Left colon (tissue), 2 donors: ENCODE measurements at regions not wholly inside any gene's neighbourhood (a gene's known extent, or its start where the extent isn't known, plus 50 kb on each side); places are given as distances from the start of the nearest gene placed in this dataset.

Experiments
- ATAC-seq: fragments of 200-7000 bp; cut with Tn5 transposase; one replicate; pipeline ENCODE4 v1.9.1; 2020; ENCODE audit warnings: mild to moderate bottlenecking, moderate library complexity
- DNase-seq, 2 donors: peaks; one replicate each; pipeline ENCODE4 v3.0.0-alpha.2; 2020
- intact Hi-C, 2 donors: fragments of 100-400 bp; cut with DNase I in 1 of 2; cut with micrococcal nuclease in 1 of 2; formaldehyde crosslinking; loops; one replicate each; pipeline versions ENCODE4 v1.11.2 to v1.14.0; 2022; cut with DNase I, micrococcal nuclease
- donor health status: DM: no; HTN: no; CAD: no.
- donor health status: DM: yes; HTN: yes; CAD: no.

DNA sequence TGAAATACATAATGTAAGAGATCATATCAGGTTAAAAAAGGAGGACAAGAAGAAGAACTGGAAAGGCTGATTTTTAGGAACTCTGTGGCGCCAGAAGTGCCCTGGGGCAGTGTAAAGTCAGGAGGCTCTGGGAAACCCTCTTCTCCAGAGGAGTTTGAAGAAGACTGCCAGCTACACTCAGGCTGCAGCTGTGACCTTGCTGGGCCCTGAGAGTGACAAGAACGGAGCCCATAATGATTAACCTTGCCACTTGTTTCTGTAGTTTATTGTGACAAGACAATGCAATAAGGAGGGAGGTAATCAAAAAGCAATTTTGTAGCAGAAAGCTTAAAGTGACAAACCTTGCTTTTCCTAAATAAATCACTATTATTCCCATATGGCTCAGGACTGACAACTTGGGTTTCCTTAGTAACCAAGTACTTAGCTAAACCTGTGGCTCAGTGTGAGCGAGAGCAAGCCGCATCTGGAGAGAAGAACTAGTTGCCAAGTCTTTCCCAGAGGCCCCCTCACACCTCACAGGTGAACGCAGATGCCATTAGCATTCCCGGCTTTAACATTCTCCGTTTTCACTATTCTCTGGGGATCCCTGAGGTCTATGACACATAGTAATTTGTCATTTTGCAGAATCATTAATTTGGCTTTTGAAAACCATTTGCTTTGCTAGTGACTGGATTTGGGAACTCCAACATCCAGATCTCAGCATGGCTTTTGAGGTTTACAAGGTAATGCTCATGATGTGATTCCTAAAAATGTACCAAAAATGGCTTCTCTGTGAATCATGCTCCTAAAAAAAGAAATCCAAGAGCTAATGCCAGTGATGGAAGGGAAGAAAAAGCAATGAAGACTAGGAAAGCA lies 115.9 kb downstream of the OMA1 start:
- intact Hi-C loops, result no loop called here
- no peak for ATAC-seq
- no peak for DNase-seq

DNA sequence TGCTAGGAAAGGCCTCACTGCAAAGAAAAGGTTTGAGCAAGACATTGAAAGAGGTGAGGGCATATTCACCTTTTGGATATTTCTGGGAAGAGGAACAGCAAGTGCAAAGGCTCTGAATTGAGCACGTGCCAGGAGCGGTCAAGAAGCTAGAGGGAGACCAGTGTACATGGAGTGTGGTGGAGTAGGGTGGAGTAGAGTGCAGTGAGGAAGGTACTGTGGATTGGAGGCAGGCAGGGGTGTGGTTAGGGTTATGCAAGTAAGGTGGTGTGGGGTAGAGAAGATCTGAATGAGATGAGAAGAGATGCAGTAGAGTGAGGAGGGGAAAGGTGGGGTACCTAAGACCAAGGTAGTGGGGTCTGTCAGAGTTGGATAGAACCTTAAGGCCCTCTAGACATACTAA lies 119.6 kb downstream of the OMA1 start:
- ATAC-seq, result peak; percentile 96
- intact Hi-C loops, result no loop called here
- peak in 1 of 2 donors; percentile 16 for DNase-seq

DNA sequence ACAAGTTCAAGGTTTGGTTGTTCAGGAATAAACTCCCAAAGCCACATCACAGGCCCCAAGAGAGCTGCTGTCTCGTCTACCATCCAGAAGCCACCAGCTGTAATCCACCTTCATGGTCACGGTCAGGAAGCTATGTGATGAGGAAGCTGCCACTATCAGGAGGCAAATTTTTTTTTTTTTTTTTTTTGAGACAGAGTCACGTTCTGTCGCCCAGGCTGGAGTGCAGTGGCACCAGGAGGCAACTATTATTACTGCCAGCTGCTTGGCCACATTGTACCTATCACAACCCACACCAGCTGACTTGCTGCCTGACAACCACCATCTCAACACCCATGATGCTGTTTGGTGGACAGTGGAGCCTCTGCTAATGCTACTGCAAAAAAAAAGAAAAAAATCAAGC lies 124.1 kb downstream of the OMA1 start:
- DNase-seq (no peak), ATAC-seq (no peak)
- intact Hi-C loops, result no loop called here

DNA sequence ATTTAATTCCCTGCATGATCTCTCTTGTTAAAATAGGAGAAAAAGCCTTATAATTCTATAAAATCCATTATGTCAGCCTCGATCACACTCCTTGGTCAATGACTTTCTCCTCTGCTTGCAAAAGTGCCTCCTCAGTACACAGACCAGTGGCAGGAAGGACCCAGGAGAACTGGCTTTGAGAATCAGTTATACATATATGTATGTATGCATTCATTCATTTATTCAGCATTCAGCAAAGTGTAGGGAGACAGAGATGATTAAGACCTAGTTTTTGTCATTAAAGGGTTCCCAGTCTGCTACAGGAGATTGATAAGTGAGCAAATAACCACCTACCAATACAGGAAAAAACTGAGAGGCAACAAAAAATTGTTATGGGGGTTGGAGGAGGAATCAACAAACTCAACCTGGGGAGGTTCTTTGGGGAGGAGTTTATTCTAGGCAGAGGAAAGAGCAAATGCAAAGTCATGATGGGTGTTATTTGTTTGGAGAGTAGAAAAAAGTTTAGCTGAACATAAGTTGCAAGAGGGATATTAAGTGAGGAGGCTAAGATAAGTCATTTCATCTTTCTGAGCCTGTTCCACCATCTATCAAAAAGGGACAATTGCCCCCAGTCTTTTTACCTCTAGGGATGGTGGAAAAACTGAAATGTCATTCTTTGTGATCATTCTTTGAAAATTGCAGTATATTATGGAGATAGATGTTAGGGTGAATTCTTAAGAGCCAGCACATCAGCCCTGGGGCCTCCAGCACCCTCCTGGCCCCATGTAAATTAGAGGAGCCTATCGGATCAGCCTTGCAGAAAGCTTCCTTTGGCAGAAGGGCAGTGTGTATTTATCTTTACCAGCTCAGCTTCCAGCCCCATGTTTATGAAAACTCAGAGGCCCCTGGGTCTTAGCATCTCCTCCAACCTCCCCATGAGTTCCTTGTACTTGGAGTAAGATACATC lies 128.0 kb downstream of the OMA1 start:
- ATAC-seq (no peak), DNase-seq (no peak)
- intact Hi-C loops, result no loop called here

DNA sequence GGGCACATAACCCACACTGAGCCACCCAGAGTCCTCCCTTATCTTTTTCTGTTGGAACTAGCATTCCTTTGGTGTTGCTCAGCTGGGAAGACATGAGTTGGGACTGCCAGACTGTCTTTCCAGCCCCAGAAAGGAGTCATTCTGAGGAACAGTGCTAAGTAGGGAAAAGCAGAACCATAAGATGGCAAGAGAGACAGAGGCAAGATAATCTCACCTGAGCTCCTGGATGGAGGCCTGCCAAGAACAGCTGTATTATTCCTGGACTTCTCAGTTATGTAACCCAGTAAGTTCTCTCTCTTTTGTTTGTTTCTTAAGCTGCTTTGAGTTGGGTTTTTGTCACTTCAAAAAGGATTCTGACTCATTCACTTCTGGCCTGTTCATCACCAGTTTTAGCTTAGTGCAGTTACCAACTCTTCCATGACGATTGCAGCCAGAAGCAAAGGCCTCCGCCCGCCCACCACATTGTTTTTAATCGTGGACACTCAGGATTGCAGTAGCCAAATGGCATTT lies 134.4 kb downstream of the OMA1 start:
- ATAC-seq, result no peak
- DNase-seq, result no peak
- intact Hi-C loops, result no loop called here

DNA sequence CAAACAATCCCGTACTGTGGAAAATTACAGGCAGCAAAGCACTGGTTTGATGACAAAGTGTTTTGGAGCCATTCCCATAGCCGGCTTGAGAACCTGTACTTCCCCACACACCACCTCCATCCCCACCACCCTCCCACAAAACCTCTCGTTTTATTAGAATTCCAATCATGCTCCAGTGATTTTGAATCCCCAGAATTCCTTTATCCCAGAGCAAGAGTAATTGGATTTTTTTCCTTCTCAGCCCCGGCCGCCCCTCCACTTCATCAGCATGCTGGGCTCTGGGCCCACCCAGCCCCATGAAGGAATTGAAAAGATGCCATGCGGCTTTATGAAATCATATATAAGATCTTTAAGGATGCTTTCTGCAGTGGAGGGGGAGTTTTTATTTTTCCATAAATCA lies 136.6 kb downstream of the OMA1 start:
- intact Hi-C loops, result no loop called here

DNA sequence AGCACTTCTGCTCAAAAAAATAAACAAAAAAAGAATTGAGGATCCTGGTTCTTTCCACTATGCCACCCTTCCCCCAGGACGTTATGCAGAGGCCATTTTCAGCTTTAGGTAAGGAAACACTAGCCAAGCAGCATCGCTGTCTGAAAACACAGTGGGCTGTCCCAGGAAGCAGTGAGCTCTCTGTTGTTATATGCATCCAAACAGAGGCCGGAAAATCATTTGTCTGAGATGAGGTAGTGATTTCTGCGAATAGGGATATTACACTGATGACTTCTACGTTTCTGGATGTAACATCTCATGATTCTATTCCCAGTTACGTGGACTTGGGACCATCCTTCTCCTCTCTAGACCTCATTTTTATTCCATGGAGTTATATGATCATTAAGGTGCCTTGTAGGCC lies 137.2 kb downstream of the OMA1 start:
- DNase-seq, result no peak
- intact Hi-C loops, result no loop called here
- no peak for ATAC-seq

More for the DNA sequence above, 136.6 kb downstream of the OMA1 start:
- ATAC-seq, result no peak
- DNase-seq, result no peak

DNA sequence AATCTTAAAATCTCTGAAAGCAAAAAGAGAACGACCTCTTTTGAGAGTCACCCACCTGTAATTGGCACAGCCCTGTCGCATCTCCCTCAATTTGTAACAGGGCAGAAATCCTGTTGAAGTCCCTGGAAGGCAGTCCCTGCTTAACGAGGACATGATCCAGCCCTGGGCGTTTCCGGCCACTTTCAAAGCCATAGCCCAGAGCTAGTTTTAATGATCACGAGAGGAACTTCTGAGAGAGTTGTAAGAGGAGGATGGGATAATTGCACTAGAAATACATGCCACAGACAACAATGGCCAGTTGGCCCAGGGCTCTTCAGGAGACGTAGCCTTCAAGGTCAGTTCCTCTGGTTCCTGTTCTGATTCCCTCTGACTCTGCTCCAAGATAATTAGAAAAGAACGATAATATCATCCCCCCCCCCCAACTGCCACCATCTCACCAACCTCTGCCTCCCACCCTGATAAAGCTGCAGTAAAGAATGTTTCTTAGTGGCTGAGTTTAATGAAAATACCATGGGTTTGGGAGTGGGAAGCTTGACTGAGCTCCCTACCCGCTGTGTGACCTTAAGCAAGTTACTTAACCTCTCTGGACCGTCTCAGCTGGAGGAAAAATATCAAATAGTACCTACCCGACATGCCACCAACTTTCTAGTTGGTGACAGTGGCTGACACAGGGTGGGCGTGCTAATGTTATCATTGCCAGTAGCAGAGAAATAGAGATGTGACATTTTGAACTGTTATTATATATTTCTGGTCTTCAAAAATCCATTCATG lies 140.0 kb downstream of the OMA1 start:
- ATAC-seq, result no peak
- intact Hi-C loops, result no loop called here

DNA sequence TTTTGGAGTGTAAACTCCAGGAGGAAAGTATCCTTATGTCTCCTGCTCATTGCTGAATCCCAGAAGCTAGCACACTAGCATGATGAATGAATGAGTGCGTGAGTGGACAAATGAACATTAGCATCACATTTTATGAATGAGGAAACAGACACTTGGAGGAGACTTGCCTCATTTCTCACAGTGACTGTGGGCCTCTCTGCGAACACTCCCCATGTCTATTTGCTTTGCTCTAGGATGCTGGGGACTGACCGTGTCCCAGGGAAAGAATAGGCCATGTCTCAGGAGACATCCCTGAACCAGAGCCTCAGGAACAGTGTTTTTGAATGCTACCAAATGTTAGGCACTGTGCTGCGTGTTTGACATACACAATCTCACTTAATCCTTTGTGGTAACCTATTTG lies 140.9 kb downstream of the OMA1 start:
- ATAC-seq (no peak), DNase-seq (no peak)
- intact Hi-C loops, result no loop called here

More for the DNA sequence above, 140.0 kb downstream of the OMA1 start:
- no peak for DNase-seq

DNA sequence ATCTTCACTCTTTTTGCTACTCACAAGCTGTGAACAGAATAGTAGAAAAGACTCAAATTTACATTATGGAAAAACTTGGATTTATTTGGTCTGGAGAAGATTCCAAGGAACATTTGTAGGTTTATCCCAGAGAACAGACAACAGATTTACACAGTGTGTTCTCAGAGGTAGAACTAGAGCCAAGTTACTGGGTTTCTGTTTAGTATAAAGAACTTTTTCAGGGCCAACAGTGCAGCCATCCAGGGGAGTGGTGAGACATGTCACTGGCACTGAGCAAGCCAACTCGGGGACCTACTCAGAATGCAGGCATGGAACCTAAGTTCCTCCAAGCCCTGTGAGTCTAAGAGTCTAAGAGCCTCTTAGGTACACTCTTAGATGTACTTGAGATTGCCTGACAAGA lies 142.6 kb downstream of the OMA1 start:
- DNase-seq (no peak), ATAC-seq (no peak)
- intact Hi-C loops, result no loop called here

DNA sequence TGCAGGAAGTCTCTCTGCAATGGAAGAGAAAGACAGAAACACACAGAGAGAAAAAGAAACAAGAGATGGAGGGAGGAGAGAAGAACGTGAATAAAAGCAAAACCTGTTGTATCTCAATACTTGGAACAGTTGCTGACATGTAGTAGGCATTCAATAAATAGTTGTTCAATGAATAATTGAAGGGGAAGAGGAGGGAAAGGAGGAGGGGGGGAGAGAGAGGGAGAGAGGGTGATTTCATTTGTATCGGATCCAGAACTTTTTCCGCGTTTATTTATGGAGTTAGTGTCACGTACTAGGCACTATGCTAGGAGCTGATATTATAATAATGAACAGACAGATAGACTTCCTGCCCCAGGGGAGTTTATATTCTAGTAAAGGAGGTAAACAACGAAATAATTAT lies 144.1 kb downstream of the OMA1 start:
- no peak for ATAC-seq
- intact Hi-C loops, result no loop called here
- DNase-seq, result no peak

DNA sequence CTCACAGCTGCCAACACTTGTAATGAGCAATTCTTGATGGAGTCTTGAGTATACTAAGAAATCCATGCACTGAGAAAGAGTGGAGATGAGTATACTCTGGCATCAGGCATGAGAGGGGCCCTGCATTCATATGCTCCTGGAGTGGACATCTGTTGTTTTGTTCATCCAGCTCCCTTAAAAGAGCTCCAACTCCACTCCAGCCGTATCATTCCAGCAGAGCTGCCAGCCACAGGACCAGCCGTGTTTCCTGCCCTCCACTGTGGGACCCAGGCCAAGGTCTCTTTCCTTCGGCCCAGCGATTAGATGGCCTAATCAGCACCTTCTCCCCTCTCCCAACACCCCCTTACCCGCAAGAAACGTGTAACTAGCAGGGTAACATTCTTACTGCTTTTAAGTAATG lies 144.5 kb downstream of the OMA1 start:
- ATAC-seq (no peak), DNase-seq (no peak)
- intact Hi-C loops, result no loop called here

DNA sequence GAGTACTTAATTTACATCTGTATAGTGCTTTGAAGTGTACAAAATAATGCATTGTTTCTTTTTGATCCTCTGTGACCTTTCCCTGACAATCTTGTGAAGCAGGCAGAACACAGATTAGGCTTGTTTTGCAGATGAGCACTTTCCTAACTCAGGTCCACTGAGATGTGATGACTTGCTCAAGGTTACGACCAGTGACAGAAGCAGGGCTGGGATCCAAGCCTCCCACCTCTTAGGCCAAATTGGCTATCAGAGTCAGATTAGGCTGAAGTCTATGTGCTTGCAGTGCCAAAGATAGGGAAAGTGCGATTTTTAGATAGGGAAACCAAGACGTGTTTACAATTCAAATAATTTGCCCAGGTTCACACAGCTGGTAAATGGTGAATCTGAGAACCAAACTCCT lies 147.3 kb downstream of the OMA1 start:
- no peak for DNase-seq
- no peak for ATAC-seq
- intact Hi-C loops, result no loop called here

DNA sequence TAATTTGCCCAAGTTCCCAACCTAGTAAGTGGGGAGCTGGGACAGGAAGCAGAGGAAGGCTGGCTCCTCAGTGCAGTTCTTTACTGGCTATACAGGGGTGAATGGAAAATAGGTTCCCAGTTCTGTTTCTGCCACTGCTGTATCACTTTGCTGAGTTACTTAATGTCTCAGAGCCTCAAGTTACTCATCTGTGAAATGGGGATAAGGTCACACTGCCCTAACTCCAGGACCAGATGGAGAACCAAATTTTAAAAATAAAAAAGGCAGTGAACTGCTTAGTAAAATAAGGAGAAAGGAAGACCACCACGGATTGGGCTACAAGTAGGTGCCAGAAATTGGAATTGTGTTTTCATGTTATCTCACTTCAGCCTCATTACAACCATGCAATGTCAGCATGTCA lies 147.8 kb downstream of the OMA1 start:
- DNase-seq (no peak), ATAC-seq (no peak)
- intact Hi-C loops, result no loop called here

DNA sequence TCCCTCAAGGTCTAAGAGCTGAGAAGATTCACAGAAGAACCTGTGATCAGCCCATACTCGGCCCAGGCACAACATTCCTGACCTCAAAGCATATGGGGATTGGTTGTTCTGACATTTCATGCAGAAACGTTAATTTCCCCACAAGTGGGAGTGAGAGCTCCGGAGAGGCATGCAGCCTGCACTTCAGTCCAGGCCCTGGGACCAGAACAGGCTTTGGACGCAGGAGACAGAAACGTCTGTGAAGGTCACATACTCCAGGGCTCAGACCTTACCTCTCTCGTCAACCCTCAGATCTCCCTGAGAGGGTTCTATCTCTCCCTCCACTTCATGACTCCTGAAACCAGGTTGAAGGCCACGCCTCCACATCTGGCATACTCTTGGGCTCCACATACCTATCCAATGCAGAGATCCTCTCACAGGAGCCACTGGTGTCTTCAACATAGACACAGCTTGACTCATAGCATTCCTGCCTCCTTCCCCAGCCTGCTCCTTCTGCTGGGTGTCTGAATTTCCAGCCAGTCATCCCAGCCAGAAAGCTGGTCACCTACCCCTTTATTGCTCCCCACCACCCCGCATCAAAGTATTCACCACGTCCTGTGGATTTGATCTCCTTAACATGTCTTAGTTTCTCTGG lies 149.2 kb downstream of the OMA1 start:
- DNase-seq (no peak), ATAC-seq (no peak)
- intact Hi-C loops, result no loop called here

DNA sequence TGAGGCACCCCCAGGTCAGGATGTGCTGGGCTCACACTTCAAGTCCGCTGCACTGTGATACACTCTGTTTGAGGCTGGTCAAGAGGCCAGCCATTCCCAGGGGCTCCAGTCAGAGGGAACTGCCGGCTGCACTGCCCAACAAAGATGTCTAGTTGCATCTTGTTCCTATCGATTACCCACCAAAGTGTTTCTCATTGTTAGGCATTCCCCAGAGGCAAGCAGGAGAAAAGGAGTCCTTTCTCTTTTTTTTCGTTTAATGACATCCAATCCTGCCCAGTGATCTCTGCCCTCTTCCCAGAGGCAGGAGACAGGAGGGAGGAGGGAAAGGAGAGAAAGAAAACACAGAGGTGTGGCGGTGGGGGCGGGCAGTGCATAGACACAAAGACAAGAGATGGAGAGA lies 150.4 kb downstream of the OMA1 start:
- intact Hi-C loops, result no loop called here
- DNase-seq (no peak), ATAC-seq (no peak)

DNA sequence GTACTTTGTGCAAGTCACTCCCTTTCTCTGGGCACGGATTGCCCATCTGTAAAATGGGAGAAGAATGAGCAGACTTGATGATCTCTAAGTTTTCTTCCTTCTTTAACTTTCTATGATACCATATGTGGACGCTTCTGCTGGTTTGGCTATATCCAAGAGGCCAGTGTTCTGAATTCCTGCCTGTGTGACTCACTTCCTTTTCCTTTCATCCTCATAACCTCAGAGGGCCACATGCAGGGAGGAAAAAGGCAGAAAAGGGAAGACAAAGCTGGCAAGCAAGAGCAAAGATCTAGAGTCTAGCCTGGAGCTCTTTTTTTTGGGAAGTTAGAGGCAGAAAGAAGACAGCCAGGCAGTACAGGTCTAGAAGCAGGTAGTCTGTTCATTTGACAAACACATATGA lies 151.2 kb downstream of the OMA1 start:
- ATAC-seq, result no peak
- no peak for DNase-seq
- intact Hi-C loops, result no loop called here

DNA sequence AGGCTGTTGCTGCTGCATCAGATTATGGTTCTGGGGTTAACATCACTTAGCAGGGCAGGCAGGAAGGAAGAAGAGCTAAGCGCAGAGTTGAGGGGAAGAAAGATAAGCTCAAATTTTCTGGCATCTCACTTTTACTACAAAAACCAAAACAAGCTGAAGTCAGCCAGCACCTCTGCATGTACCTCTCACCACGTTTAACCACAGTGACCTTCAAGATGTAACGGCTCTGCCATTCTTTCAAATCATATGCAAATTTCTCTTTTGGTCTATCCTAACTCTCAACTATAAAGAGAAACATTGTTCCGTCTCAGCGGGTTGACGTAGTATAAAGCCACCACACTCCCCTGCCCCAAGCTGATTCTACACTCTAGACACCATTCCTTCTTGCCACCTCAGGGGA lies 154.4 kb downstream of the OMA1 start:
- intact Hi-C loops, result no loop called here
- ATAC-seq, result no peak
- no peak for DNase-seq

DNA sequence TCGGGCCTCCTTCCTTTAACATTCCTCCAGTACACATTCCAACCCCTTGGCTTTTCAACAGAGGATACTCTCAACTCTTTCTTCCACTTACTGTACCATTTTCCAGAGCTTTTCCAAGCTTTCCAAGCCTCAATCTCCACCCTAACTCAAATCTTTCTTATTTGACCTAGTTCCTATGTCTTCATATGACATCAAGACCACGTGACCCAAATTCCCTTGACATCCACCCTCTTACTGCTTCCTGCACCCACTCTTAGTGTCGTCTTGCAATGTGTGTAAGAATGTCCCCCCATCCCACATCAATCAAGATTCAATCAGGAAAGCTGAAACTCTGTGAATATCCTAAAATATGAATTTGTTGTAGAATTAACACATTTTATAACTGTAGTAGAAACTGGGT lies 155.0 kb downstream of the OMA1 start:
- intact Hi-C loops, result no loop called here
- ATAC-seq, result no peak

More for the DNA sequence above, 155.0 kb downstream of the OMA1 start:
- no peak for DNase-seq
